Right lobe of liver (tissue), 6 donors: ENCODE measurements at regions not wholly inside any gene's neighbourhood (a gene's known extent, or its start where the extent isn't known, plus 50 kb on each side); places are given as distances from the start of the nearest gene placed in this dataset.
"Not testable (repeated sequence)": the region's sequence is repeated elsewhere in the genome, so short reads cannot be mapped to it uniquely, and the experiment has no call there.

Experiments used
- ATAC-seq, 4 donors: fragments of 200-7000 bp; cut with Tn5 transposase; one replicate each; pipeline ENCODE4 v1.9.1; 2020; ENCODE audit warnings: mild to moderate bottlenecking in 4 of 4, moderate library complexity in 4 of 4
- DNase-seq, 3 donors: peaks; one replicate each; pipeline ENCODE4 v3.0.0-alpha.2; 2020
- H3K27ac ChIP-seq, 3 donors: fragments of 200-600 bp; one replicate each; pipeline ENCODE4 v1.8.0; 2022
- H3K27me3 ChIP-seq, 2 donors: fragments of 200-600 bp; one replicate each; pipeline ENCODE4 v1.8.0; 2022
- H3K36me3 ChIP-seq, 4 donors: fragments of 200-600 bp; sonication (generic) in 1 of 4; one replicate each; pipeline versions ENCODE4 v1.5.1 to v1.8.0; 2017 to 2022; ENCODE audit warnings: control low read depth in 1 of 4
- H3K4me1 ChIP-seq, 4 donors: fragments of 200-600 bp; sonication (generic) in 1 of 4; one replicate each; pipeline versions ENCODE4 v1.5.1 to v1.8.0; 2017 to 2022; ENCODE audit warnings: control low read depth in 1 of 4
- H3K4me3 ChIP-seq, 3 donors: fragments of 200-600 bp; one replicate each; pipeline ENCODE4 v1.8.0; 2022
- H3K9me3 ChIP-seq, 4 donors: fragments of 200-600 bp; sonication (generic) in 1 of 4; one replicate each; pipeline versions ENCODE4 v1.5.1 to v1.8.0; 2017 to 2022; ENCODE audit warnings: control low read depth in 1 of 4
- WGBS: methylation state at CpG from one replicate; pipeline ENCODE4 v1.1.6; 2018; ENCODE audit warnings: low coverage, low lambda C conversion rate; ENCODE audit not compliant: insufficient coverage; ENCODE audit errors: missing lambda C conversion rate; 5-methylcytosine and 5-hydroxymethylcytosine counted together
- intact Hi-C, 2 donors: fragments of 100-400 bp; cut with DNase I; formaldehyde crosslinking; loops; one replicate each; pipeline versions ENCODE4 v1.11.2 to v1.14.1; 2022
- donor health status: DM: no; HTN: yes; CAD: no.
- donor health status: DM: no; HTN: no; CAD: no.
- donor health status: DM: no; HTN: no; CAD: no.
- donor health status: DM: no; HTN: yes; CAD: no.
- donor health status: DM: no; HTN: yes; CAD: no.

DNA sequence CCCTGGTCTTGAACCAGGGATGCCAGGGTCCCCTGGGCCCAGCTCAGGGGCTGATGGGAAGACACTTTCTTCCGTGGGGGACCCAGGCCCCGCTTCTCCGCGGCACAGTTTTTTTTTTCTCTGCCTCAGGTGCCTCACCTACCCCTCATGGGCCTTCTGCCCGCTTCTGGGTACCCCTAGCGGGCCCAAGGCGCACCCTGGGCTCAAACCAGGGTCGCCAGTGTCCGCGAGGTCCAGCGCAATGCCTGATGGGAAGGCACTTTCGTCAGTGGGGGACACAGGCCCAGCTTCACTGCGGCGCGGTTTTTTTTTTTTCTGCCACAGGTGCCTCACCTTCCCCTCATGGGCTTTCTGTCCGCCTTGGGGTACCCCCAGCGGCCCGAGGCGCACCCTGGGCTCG is 163.9 kb upstream of the ZNG1F start:
- H3K27ac ChIP-seq, H3K9me3 ChIP-seq, H3K27me3 ChIP-seq, DNase-seq, intact Hi-C loops, H3K4me1 ChIP-seq, ATAC-seq, H3K36me3 ChIP-seq, H3K4me3 ChIP-seq: not testable (repeated sequence)
- WGBS: 78% methylated on average over 15 of the region's 20 CpGs

DNA sequence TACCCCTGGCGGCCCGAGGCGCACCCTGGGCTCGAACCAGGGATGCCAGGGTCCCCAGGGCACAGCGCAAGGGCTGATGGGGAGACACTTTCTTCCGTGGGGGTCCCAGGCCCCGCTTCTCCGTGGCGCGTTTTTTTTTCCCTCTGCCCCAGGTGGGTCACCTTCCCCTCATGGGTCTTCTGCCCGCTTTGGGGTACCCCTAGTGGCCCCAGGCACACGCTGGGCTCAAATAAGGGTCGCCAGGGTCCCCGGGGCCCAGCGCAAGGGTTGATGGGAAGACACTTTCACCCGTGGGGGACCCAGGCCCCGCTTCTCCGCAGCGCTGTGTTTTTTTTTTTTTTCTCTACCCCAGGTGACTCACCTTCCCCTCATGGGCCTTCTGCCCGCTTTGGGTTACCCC is 163.3 kb upstream of the ZNG1F start:
- DNase-seq, H3K27me3 ChIP-seq, ATAC-seq, H3K4me1 ChIP-seq, H3K36me3 ChIP-seq, H3K9me3 ChIP-seq, intact Hi-C loops, H3K4me3 ChIP-seq, H3K27ac ChIP-seq: not testable (repeated sequence)
- 87% methylated on average over 16 of the region's 20 CpGs for WGBS

DNA sequence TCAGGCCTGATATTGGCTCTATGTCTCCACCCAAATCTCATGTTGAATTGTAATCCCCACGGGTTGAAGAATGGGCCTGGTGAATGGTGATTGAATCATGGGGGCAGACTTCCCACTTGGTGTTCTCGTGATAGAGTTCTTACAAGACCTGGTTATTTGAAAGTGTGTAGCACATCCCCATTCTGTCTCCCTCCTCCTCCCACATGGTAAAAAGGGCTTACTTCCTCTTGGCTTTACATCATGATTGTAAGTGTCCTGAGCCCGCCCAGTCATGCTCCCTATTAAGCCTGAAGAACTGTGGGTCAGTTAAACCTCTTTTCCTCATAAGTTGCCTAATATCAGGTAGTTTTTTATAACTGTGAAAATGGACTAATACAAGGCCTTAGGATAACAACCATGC is 158.8 kb upstream of the ZNG1F start:
- intact Hi-C loops, H3K4me3 ChIP-seq, H3K27ac ChIP-seq, H3K36me3 ChIP-seq, H3K9me3 ChIP-seq, H3K4me1 ChIP-seq, H3K27me3 ChIP-seq, DNase-seq, ATAC-seq: not testable (repeated sequence)
- no CpG with 5 or more reads among the region's 3 CpGs for WGBS

DNA sequence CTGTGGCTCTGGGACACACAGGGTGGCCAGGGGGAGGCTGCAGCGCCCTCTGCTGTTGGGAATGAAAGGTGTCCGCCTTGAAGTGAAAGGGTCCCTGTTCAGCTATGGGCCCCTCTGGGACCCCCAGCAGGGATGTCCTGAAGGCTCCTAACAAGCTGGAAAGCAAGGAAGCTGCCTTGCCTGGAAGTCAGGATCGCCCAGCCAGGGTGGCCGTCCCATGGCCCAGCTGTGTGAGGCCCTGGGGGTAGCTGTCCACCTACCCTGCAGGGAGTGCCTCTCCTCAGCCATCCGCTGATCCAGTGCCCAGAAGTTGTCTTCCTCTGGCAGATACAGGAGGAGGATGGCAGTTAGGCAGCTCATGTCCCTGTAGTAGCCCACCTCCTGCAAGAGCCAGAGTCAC is 143.4 kb upstream of the ZNG1F start:
- DNase-seq, H3K27me3 ChIP-seq, H3K4me3 ChIP-seq, H3K4me1 ChIP-seq, H3K36me3 ChIP-seq, H3K9me3 ChIP-seq, H3K27ac ChIP-seq, intact Hi-C loops, ATAC-seq: not testable (repeated sequence)
- WGBS: no CpG with 5 or more reads among the region's 5 CpGs

DNA sequence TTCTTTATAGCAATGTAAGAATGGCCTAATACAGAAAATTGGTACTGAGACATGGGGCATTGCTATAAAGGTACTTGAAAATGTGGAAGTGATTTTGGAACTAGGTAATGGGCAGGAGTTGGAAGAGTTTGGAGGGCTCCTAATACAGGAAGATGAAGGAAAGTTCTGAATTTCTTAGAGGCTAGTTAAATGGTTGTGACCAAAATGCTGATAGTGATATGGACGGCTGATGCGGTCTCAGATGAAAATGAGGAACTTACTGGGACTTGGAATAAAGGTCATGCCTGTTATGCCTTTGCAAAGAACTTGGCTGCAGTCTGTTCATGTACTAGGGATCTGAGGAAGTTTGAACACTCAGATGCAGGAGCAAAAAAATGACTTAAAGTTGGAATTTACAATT is 132.2 kb upstream of the ZNG1F start:
- H3K9me3 ChIP-seq, H3K36me3 ChIP-seq, intact Hi-C loops, H3K4me1 ChIP-seq, ATAC-seq, H3K27ac ChIP-seq, H3K27me3 ChIP-seq, DNase-seq, H3K4me3 ChIP-seq: not testable (repeated sequence)
- 40% methylated on average over 1 of the region's 2 CpGs for WGBS

DNA sequence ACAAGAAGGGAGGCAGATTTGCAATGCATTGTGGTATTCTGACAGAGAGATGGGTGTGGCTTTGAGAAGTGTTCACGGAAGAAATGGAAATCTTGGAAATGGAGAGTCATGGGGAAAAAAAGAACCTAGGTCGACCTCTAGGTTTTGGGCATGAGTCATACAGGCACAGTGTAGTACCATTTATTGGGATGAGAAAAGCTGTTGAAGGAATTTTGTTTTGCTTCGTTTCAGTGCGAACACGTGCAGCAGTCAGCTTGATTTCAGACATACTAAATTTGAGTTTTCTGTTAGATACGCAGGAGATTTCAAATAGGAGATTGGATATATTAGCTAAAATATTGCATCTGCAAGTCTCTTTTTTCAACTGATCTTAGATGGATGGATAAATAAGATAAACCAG is 119.8 kb upstream of the ZNG1F start:
- H3K4me1 ChIP-seq, H3K27ac ChIP-seq, ATAC-seq, intact Hi-C loops, H3K4me3 ChIP-seq, H3K36me3 ChIP-seq, H3K27me3 ChIP-seq, DNase-seq, H3K9me3 ChIP-seq: not testable (repeated sequence)
- 49% methylated on average over 6 of the region's 6 CpGs for WGBS

DNA sequence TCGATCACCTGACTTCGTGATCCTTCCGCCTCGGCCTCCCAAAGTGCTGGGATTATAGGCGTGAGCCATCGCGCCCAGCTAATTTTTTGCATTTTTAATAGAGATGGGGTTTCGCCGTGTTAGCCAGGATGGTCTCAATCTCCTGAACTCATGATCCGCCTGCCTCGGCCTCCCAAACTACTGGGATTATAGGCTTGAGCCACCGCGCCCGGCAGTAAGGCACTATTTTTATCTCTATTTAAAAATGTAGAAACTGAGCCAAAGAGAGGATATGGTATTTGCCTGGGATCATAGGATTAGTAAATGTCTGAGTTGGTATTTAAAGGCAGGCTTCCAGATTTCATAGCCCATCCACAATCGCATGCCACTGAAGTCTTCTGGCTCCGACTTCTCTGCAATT is 96.6 kb upstream of the ZNG1F start:
- H3K4me3 ChIP-seq, H3K27ac ChIP-seq, H3K9me3 ChIP-seq, DNase-seq, H3K36me3 ChIP-seq, intact Hi-C loops, H3K27me3 ChIP-seq, ATAC-seq, H3K4me1 ChIP-seq: not testable (repeated sequence)
- 78% methylated on average over 10 of the region's 16 CpGs for WGBS

DNA sequence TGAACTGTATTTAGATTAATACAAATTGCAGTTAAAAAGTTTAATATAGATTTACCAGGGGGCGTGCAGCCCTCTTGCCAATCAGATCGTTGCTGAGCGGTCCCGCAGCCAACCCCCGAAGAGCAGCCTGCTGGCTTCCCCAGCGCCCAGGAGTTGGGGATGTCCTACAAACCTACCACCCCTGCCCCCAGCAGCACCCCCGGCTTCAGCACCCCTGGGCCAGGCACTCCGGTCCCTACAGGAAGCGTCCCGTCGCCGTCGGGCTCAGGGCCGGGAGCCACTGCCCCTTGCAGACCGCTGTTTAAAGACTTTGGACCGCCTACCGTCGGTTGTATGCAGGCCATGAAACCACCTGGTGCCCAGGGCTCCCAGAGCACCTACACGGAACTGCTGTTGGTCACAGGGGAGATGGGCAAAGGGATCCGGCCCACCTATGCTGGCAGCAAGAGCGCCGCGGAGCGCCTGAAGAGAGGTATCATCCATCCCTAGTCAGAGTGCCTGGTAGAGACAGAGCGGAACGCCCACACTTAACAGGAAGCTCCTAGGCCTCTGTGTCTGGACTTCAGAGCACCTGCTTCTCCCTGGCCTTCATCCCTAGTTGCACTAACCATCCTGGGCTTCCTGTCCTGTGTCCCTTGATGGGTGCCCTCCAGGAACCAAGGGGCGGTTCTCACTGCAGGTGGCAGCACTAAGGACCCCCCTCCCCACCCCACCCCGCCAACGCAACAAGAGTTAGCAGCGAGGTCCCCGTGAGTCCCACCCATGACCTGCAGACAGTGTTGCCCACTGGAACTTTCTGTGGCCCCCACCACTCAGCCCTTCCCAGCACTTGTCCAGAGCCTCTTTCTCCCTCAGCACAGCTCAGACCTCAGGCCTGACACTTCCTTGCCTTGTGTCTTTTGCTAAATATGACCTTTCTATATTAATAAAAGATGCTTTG is 91.5 kb upstream of the ZNG1F start:
- H3K36me3 ChIP-seq, H3K9me3 ChIP-seq, H3K27me3 ChIP-seq, H3K4me1 ChIP-seq, DNase-seq, H3K4me3 ChIP-seq, H3K27ac ChIP-seq, intact Hi-C loops: not testable (repeated sequence)
- 44% methylated on average over 9 of the region's 31 CpGs for WGBS
- peak in 3 of 4 donors; percentile 17 to 71 (median 47) for ATAC-seq

DNA sequence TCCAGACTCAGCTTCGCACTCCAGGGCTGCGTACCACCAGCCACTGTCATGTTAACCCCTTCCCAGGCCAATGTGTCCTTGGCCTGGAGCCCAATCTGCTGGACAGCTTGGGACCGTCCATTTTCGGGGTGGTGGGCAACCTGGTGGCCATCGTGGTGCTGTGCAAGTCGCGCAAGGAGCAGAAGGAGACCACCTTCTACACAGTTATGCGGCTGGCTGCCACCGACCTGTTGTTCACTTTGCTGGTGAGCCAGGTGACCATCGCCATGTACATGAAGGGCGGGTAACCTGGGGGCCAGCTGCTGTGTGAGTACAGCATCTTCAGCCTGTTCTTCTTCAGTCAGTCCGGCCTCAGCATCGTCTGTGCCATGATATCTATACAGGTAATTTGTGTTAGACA is 90.3 kb upstream of the ZNG1F start:
- DNase-seq, intact Hi-C loops, H3K36me3 ChIP-seq, H3K27me3 ChIP-seq, H3K9me3 ChIP-seq, H3K4me3 ChIP-seq, H3K4me1 ChIP-seq, H3K27ac ChIP-seq: not testable (repeated sequence)
- WGBS: no CpG with 5 or more reads among the region's 13 CpGs
- peak in 2 of 4 donors; percentile 32 to 50 for ATAC-seq

DNA sequence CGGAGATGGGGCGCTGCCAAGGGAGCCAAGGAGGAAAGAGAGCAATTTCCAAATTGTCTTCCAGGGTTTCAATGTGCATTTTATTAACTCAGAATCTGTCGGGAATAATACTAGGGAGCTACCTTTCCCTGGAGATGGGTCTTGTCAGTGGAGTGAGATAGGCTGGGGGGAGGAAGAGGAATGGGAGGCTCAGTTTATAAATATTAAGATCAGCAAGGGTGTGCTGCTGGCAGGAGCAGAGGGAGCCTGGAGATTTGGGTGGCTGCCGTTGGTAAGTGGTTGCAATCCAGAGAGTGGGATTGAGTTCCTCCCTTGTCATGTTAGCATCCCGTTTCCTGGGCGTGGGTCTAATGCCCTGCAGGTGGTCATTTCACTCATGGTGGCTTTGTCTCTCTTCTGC is 89.9 kb upstream of the ZNG1F start:
- no CpG with 5 or more reads among the region's 6 CpGs for WGBS
- peak in 2 of 4 donors; percentile 10 to 45 for ATAC-seq
- H3K4me3 ChIP-seq, H3K27me3 ChIP-seq, H3K9me3 ChIP-seq, DNase-seq, H3K4me1 ChIP-seq, H3K36me3 ChIP-seq, H3K27ac ChIP-seq, intact Hi-C loops: not testable (repeated sequence)

DNA sequence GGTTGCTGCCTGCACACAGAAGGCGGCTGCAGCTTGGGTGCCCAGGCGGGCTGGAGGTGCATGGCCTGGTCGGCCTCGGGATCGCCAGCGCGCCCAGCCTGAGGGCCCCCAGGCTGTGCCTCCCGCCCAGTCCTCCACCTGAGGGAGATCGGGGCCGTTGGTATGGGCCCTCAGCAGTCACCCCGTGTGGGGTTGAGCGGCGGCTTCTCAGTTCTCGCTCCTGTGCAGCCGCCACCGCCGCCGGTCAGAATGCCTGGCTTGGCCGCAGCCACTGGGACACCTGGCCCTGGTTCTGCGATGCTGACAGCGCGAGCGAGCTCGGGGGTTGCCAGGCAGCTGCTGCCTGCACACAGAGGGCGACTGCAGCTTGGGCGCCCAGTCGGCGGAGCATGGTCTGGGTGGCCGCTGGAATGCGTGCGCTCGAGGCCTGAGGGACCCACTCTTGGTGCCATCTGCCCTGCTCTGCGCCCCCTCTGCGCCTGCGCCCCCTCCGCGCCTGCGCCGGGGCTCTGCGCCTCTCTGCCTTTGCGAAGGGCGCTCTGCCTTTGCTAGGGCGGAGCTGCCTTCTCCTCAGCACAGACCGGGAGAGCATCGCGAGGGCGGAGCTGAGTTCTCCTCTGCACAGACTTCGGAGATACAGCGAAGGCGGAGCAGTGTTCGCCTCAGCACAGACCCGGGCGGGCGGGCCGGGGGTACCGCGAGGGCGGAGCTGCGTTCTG is 84.6 kb upstream of the ZNG1F start:
- intact Hi-C loops: not testable (repeated sequence)

More for the DNA sequence above, 84.6 kb upstream of the ZNG1F start:
- WGBS: 15% methylated on average over 17 of the region's 59 CpGs
- H3K27ac ChIP-seq, H3K36me3 ChIP-seq, H3K4me1 ChIP-seq, H3K9me3 ChIP-seq, H3K27me3 ChIP-seq: not testable (repeated sequence)
- peak; percentile 88 to 99 (median 96) for ATAC-seq
- DNase-seq: peak in 2 of 3 donors; percentile 60 to 72
- H3K4me3 ChIP-seq: peak overlapping the region; percentile 9 to 42 (median 27)
